ENCODE measurements at regions not wholly inside any gene's neighbourhood (a gene's known extent, or its start where the extent isn't known, plus 50 kb on each side); places are given as distances from the start of the nearest gene placed in this dataset.

DNA sequence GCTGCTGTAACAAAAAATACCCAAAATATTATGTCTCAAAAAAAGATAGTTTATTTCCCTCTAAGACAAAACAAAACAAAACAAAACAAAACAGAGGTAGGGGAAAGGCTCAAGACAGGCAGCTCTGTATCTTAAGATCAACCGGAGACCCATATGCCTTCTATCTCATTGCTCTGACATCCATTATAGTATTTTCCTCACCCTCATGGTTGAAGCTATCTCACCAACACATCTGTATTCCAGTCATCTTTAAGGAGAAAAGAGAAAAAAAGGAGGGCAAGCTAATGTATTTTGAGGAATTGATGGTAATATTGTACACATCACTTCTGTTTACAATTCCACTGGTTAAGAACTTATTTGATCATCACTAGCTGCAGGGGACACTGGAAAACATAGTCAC is 239.7 kb downstream of the ICOS start:
- peaks cover 0 to 4% (median 0%) of the 10 kb centered on the region in 4 donors for H3K4me1 ChIP-seq
- TF ChIP-seq, protein P1, sequence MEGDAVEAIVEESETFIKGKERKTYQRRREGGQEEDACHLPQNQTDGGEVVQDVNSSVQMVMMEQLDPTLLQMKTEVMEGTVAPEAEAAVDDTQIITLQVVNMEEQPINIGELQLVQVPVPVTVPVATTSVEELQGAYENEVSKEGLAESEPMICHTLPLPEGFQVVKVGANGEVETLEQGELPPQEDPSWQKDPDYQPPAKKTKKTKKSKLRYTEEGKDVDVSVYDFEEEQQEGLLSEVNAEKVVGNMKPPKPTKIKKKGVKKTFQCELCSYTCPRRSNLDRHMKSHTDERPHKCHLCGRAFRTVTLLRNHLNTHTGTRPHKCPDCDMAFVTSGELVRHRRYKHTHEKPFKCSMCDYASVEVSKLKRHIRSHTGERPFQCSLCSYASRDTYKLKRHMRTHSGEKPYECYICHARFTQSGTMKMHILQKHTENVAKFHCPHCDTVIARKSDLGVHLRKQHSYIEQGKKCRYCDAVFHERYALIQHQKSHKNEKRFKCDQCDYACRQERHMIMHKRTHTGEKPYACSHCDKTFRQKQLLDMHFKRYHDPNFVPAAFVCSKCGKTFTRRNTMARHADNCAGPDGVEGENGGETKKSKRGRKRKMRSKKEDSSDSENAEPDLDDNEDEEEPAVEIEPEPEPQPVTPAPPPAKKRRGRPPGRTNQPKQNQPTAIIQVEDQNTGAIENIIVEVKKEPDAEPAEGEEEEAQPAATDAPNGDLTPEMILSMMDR (IDR thresholded peaks at IDR 0.05): no peak
- no peak for TF ChIP-seq POLR2A (IDR thresholded peaks at IDR 0.05)
- 100% methylated on average over 1 of the region's 1 CpG for WGBS (ENCODE audit: insufficient coverage, low coverage, low lambda C conversion rate, missing lambda C conversion rate)
- no peaks in the 10 kb centered on the region for H3K36me3 ChIP-seq
- intact Hi-C loops (cut with DNase I): no loop called here
- no peak for ATAC-seq
- H3K9me3 ChIP-seq: no peaks in the 10 kb centered on the region
- H3K27me3 ChIP-seq: no peaks in the 10 kb centered on the region
- no peak overlapping the region for H3K27ac ChIP-seq
- H3K4me3 ChIP-seq: no peak overlapping the region
- DNase-seq: no peak

DNA sequence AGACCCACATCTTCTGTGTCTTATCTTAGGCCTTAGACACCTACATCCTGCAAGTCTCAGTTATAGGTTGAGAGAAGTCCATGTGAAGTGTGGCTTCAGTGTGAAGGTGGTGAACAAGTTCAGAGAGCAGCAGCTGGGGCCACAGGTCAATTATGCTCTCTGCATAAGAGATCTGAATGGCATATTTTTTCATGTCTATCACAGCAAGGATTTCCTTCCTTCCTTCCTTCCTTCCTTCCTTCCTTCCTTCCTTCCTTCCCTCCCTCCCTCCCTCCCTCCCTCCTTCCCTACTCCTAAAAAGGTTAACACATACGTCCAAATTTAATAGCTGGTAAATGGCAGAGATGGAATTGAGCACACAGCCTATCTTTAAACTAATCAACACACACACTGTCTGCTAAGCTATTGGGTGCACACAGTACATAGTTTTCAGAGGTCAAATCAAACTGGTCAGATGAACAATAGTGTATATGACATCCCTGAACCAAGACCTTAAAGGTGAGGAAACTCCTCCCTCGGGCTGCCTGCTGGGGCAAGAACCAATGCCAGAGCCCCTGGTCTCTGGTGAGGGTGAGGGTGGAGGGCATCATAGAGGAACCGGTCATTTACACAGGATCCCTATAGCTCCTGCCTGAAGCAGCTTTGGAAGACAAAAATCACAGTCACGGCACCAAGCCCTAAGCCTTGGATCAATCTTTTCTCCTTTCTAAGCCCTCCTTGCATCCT is 240.9 kb downstream of the ICOS start:
- intact Hi-C loops (cut with DNase I): no loop called here
- H3K9me3 ChIP-seq: no peaks in the 10 kb centered on the region

DNA sequence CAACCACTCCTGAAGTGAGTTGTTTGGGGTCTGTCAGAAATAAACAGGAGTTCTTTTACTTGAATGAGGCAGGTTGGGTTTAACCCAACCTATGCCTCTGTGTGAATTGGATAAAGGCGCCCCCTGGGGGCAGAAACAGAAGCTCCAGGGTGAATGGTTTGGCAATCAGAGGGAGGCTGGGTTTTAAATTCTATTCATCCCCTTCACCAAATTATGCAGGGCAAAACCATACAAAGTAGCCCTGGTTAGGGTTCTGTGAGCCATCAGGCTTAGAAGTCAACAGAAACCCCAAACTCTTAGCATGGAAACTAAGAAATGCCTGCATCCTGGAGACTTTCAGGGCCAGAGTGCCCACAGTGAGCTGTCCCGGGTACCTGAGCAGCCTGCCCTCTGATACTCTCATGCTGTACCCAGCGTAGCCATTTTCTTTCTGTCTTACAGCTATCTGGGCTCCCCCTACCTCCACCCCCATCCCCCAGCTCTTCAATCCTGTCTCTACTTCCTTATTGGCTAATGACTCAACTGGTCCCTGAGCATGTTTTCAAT is 241.5 kb downstream of the ICOS start:
- Histone ChIP-seq H3K36me3 (no peaks in the 10 kb centered on the region), H3K9me3 (no peaks in the 10 kb centered on the region), H3K27ac (no peak overlapping the region), H3K4me1 (peaks cover 0 to 4% (median 0%) of the 10 kb centered on the region in 4 donors), H3K4me3 (no peak overlapping the region), H3K27me3 (no peaks in the 10 kb centered on the region)
- intact Hi-C loops (cut with DNase I): no loop called here
- DNase-seq (peak in 2 of 3 donors; percentile 26 to 54), ATAC-seq (peak; percentile 21 to 65 (median 53))
- WGBS (ENCODE audit: insufficient coverage, low coverage, low lambda C conversion rate, missing lambda C conversion rate): 62% methylated on average over 3 of the region's 3 CpGs
- TF ChIP-seq, protein P1 (IDR thresholded peaks at IDR 0.05): peak; percentile 44 to 61 (median 52)
- TF ChIP-seq POLR2A (IDR thresholded peaks at IDR 0.05): no peak

More for the DNA sequence above, 240.9 kb downstream of the ICOS start:
- Histone ChIP-seq H3K4me1 (peaks cover 0 to 4% (median 0%) of the 10 kb centered on the region in 4 donors), H3K4me3 (no peak overlapping the region), H3K36me3 (no peaks in the 10 kb centered on the region), H3K27me3 (no peaks in the 10 kb centered on the region), H3K27ac (no peak overlapping the region)
- TF ChIP-seq, protein P1 (IDR thresholded peaks at IDR 0.05): no peak
- no peak for TF ChIP-seq POLR2A (IDR thresholded peaks at IDR 0.05)
- ATAC-seq (no peak), DNase-seq (no peak)
- WGBS (ENCODE audit: insufficient coverage, low coverage, low lambda C conversion rate, missing lambda C conversion rate): 92% methylated on average over 1 of the region's 4 CpGs

DNA sequence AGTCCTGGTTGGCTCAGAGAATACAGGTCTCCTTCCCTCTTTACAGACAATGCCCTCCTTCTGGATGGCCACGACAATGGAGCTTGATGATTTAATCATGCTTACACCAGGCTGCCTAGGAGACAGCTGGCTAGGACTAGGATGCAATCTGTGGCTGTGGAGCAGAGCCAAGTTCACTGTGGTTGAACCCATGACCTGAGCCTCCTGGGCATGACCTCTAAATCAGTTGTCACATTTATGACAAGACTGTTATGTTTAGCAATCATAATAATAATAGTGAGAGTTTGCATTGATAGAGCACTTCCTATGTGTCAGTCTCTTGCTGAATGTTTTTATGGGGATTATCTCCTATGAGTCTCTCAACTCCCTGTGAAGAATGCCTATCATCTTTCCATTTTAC is 244.1 kb downstream of the ICOS start:
- Histone ChIP-seq H3K27ac (no peak overlapping the region), H3K36me3 (no peaks in the 10 kb centered on the region), H3K4me1 (peaks cover 0 to under 1% (median 0%) of the 10 kb centered on the region in 4 donors), H3K9me3 (no peaks in the 10 kb centered on the region), H3K27me3 (no peaks in the 10 kb centered on the region), H3K4me3 (no peak overlapping the region)
- peak; percentile 74 to 94 (median 82) for ATAC-seq
- TF ChIP-seq, protein P1 (IDR thresholded peaks at IDR 0.05): no peak
- no peak for TF ChIP-seq POLR2A (IDR thresholded peaks at IDR 0.05)
- peak; percentile 47 to 70 (median 65) for DNase-seq
- intact Hi-C loops (cut with DNase I): no loop called here
- 13% methylated on average over 1 of the region's 1 CpG for WGBS (ENCODE audit: insufficient coverage, low coverage, low lambda C conversion rate, missing lambda C conversion rate)

All from right lobe of liver (tissue), 6 donors.